Epithelial cell of proximal tubule (primary cell): ENCODE measurements at regions not wholly inside any gene's neighbourhood (a gene's known extent, or its start where the extent isn't known, plus 50 kb on each side); places are given as distances from the start of the nearest gene placed in this dataset.

Source experiments
- DNase-seq: peaks from one replicate; pipeline ENCODE4 v3.0.0-alpha.2; 2011; ENCODE audit warnings: low read depth
- H3K4me3 ChIP-seq: 2 replicates; pipeline ENCODE4 v1.5.1; 2011; ENCODE audit warnings: low read depth, mild to moderate bottlenecking, low read length
- TF ChIP-seq, protein P1 (sequence below): conservative IDR thresholded peaks from 2 replicates; pipeline ENCODE4 v1.5.1; 2012; ENCODE audit warnings: low read depth, mild to moderate bottlenecking, low read length

DNA sequence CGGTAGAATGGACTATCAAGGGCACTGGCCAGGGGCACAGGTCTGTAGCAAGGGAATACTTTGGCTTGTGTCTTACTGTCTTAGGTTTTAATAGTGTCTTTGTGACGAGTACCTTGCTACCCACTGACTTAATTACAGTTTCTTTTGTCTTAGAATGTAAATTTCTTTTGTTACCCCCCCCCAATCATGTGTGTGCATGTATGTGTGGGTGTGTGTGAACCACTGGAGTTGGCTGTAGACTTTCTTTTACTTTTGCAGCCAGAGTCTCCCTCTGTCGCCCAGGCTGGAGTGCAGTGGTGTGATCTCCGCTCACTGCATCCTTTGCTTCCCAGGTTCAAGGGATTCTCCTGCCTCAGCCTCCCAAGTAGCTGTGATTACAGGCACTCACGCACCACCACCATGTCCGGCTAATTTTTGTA is 61.8 kb upstream of the CLDN14 start:
- DNase-seq = no peak
- TF ChIP-seq, protein P1, sequence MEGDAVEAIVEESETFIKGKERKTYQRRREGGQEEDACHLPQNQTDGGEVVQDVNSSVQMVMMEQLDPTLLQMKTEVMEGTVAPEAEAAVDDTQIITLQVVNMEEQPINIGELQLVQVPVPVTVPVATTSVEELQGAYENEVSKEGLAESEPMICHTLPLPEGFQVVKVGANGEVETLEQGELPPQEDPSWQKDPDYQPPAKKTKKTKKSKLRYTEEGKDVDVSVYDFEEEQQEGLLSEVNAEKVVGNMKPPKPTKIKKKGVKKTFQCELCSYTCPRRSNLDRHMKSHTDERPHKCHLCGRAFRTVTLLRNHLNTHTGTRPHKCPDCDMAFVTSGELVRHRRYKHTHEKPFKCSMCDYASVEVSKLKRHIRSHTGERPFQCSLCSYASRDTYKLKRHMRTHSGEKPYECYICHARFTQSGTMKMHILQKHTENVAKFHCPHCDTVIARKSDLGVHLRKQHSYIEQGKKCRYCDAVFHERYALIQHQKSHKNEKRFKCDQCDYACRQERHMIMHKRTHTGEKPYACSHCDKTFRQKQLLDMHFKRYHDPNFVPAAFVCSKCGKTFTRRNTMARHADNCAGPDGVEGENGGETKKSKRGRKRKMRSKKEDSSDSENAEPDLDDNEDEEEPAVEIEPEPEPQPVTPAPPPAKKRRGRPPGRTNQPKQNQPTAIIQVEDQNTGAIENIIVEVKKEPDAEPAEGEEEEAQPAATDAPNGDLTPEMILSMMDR = no peak
- no peak overlapping the region for H3K4me3 ChIP-seq

DNA sequence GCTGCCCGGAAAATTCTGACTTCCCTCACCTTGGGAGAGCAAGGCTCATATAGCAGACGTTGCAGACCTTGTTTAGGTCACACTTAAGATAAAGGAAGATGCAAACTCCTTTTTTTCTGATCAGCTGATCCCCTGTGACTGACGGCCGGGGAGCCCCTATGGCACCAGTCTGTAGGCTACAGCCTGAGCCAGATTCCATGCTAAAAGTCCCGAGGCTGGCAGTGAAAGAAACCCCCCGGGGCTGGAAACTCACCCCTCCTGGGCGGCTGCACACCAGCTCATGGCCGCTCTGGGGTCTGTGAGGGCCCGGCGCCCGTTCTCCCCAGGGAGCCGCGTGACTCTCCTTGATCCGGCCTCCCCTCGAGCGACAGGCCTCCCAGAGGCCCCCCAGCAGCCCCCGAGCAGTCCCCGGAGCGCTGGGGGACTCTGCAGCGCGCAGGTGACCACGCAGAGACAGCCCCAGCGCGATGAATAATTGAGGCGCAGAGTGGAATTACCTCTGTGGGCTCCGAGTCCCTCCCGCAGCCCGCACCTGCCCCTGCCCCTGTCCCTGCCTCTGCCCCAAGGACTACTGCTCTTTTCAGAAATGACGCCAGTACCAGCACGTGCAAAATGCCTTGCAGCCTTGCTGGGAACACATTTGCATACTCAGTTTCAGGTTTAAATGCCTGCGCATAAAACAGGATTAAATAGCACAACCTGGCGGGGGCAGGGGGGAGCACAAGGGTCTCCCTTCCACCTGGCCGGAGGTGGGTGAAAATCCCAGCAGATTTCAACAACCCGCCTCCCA is 62.6 kb upstream of the CLDN14 start:
- TF ChIP-seq, protein P1 = peak; percentile 35
- DNase-seq = no peak
- H3K4me3 ChIP-seq = peak overlapping the region; percentile 22

DNA sequence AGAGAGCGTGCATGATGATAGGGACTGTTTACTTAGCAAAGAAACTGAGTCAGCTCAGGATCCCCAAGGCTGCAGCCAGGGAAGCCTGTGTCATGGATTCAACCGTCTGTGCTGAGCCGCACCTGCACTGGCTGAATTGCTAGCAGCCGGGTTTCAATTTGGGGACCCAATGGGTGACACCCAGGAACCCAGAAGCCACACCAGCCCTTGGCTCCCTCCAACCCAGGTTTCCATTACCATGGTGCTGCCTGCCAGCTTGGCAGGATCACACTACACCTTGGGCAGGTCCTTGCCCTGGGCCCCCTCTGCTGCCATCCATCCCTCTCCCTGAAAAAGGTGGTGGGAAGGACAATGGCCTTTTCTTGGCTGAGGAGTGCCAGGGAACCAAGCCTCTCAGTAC is 64.0 kb upstream of the CLDN14 start:
- TF ChIP-seq, protein P1 = no peak
- no peak for DNase-seq
- no peak overlapping the region for H3K4me3 ChIP-seq

DNA sequence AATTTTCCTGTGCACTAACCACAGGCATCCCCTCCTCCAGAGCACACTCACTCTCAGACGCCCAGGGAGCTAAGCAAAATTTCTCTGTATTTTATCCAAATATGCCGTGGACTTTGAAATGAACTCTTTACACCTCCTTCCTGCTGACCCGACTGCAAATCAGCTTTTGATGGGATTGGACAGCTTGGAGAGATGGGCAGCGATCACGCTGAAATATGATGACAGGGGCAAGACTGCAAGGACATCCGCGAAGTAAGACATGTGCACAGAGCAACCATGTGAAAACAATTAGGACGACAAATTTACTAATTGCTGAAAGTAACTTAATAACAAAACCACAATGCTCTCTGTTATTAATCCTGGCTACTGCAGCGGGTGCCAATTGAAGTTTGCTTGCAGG is 64.6 kb upstream of the CLDN14 start:
- TF ChIP-seq, protein P1 = no peak
- no peak overlapping the region for H3K4me3 ChIP-seq
- no peak for DNase-seq

DNA sequence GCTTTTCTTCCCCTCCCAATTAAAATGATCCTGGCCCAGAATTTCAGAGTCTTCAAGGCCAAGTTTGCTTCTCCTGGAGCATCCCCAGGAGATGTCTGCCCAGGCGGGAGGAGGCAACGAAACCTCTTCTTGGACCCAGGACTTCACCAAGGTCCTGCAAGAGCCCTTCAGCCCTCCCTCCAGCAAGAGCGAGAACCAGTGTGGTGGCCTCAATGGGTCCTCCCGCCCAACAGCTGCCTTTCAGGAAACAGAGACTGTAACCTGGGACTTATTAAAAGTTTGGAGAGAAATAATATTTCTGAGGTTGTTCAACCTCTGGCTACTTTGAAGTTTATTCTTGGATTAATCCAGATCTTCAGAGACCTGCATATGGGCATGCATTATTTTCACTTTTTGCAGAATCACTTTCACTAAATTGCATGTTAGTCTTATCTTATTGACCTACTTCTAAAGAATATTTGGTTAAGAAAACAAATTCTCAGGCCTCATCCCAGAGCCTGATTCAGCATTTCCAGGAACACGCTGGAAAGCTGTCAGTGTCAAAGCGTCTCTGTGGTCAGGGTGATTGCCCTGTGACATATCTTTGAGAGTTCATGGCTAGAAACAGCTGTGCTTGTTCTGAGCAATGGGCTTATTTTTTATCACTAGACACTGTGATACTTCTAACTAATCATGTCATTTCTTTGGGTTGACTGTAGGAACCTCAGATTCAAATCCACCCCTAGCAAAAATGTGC is 66.0 kb upstream of the CLDN14 start:
- TF ChIP-seq, protein P1 = no peak
- H3K4me3 ChIP-seq = no peak overlapping the region
- DNase-seq = no peak

DNA sequence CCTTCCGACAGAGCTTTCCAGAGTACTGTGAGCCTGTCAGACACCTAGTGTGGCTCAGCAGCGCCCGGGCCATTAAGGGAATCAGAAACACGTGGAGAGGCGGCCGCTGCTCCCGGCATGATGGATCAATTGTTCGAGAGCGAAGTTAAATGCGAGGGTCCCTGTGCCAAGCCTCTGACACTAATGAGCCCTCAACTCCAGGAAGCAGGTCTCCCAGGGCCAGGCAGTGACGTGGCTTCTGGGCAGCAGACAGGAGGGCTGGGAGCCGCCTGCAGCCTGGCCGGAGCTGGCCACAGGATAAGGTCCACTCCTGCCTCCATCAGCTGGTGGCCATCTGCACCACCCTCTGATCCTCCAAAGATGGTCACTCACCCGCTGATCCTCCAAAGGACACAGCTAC is 67.5 kb upstream of the CLDN14 start:
- TF ChIP-seq, protein P1 = no peak
- no peak for DNase-seq
- H3K4me3 ChIP-seq = no peak overlapping the region
